ENCODE measurements at regions not wholly inside any gene's neighbourhood (a gene's known extent, or its start where the extent isn't known, plus 50 kb on each side); places are given as distances from the start of the nearest gene placed in this dataset.

GRCh38 chr17:73822371-73822770 lies 178.1 kb upstream of the SDK2 start:
- TF ChIP-seq, protein P1, sequence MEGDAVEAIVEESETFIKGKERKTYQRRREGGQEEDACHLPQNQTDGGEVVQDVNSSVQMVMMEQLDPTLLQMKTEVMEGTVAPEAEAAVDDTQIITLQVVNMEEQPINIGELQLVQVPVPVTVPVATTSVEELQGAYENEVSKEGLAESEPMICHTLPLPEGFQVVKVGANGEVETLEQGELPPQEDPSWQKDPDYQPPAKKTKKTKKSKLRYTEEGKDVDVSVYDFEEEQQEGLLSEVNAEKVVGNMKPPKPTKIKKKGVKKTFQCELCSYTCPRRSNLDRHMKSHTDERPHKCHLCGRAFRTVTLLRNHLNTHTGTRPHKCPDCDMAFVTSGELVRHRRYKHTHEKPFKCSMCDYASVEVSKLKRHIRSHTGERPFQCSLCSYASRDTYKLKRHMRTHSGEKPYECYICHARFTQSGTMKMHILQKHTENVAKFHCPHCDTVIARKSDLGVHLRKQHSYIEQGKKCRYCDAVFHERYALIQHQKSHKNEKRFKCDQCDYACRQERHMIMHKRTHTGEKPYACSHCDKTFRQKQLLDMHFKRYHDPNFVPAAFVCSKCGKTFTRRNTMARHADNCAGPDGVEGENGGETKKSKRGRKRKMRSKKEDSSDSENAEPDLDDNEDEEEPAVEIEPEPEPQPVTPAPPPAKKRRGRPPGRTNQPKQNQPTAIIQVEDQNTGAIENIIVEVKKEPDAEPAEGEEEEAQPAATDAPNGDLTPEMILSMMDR (IDR thresholded peaks at IDR 0.05): no peak
- TF ChIP-seq EZH2phosphoT487 (IDR thresholded peaks at IDR 0.05) (no peak), EZH2 (IDR thresholded peaks at IDR 0.05) (no peak)

All from neural progenitor cell (in vitro differentiated cells).